ENCODE measurements at regions not wholly inside any gene's neighbourhood (a gene's known extent, or its start where the extent isn't known, plus 50 kb on each side); places are given as distances from the start of the nearest gene placed in this dataset.

DNA sequence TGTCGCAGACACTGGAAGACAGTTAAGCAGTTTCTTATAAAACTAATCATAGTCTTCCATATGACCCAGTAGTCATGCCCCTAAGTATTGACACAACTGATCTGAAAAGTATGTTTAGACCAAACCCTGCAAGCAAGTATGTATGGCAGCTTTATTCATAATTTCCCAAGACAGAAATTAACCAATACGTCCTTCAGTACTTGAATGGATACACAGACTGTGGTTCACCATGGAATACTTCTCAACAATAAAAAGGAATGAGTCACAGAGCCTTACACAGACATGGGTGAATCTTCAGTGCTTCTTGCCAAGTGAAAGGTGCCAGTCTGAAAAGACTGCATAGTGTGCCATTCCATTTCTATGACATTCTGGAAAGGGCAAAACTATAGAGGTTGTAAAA lies 50.2 kb upstream of the AKR1E2 start:
- no peak for DNase-seq

GRCh38 chr10:4772202-4772570 lies 53.8 kb upstream of the AKR1E2 start:
- no peak for DNase-seq

DNA sequence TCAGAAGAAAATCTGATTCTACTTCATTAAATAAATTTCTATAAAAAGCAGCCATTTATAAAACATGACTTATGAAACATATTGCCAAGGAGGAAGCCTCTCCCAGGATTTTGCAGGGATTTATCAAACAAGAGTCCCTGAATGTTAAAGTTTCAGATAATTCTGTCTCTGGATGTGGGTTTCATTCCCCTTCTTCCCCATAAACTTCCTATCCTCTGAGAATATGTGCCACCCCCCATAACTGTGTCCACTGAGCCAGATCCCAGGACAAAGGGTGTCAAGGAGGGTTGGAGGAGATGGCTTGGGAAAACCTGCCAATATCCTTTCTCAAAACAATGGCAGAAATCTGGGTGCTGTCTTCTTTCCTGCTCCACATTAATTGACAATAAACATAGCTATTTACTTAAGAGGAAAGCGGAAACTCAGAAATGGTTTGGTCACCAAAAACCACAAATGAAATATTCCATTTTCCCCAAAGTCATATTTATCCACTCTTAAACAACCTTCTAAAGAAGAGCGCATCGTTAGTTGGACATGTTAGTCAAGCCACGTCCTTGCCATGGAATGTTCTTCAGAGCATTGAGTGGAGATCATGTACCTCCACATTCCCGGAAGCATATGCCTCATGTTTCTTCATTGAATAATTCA lies 54.3 kb upstream of the AKR1E2 start:
- no peak for DNase-seq

- DNase-seq, result no peak
Measured at GRCh38 chr10:4770801-4771553, 55.0 kb upstream of the AKR1E2 start.

- DNase-seq, result no peak
Measured at GRCh38 chr10:4768416-4768815, 57.6 kb upstream of the AKR1E2 start.

- DNase-seq, result no peak
Measured at GRCh38 chr10:4767033-4767814, 58.8 kb upstream of the AKR1E2 start.

DNA sequence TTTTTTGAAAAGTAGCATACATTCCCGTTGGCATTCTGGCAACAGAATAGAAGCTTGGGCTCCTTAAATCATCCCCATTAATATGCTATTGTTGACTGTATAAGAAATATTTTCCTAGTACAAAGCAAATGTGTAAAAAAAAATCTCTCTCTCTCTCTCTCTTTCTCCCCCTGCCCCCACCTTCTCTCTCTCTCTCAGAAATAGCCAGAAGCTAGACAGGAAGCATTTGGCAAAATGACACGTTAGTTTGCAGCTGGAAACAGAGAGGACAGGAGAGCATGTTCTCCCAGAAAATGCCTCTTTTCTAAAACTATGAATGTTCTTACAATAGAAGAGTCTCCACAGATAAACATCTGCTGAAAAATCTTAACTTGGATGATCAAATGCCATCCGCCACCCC lies 59.6 kb upstream of the AKR1E2 start:
- no peak for DNase-seq

DNA sequence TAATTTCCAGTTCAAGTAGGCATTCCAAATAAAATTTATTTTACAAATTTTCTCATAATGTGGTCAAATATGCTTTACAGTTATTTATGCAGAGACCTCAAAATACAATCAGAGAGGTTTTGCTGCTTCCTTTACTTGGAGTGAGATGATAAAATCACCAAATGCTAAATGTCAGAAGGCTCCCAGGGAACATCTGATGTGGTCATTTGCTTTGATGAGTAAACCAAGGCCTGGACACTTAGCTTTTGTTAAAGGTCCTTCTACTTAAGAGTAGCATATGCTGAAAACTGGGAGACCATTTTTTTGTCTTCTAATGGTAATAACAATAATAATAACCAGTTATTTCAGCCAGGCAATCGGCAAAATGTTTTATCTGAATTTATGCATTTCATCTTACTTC lies 60.6 kb upstream of the AKR1E2 start:
- DNase-seq, result no peak

DNA sequence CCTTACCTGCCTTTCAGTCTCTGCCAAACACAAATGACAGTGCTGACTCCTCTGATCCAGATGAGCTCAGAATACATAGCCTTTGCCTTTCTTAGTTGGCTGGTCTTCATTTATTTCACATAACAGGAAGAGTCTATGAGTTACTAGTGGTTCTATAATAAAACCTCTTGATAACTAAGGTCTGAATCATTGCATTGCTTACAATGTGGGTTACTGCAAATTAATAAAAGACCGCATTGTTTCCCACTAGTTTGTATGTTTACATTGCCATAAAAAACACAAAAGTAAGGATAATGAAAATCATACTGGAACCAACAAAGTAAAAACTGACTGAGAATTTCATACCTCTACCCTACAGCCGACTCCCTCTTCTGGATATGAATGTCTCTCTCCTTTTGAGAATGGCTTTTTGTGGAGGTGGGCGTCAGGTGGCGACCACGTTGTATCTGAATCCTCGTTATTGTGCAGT lies 62.0 kb upstream of the AKR1E2 start:
- no peak for DNase-seq

- DNase-seq, result no peak
Measured at GRCh38 chr10:4763513-4763912, 62.5 kb upstream of the AKR1E2 start.

DNA sequence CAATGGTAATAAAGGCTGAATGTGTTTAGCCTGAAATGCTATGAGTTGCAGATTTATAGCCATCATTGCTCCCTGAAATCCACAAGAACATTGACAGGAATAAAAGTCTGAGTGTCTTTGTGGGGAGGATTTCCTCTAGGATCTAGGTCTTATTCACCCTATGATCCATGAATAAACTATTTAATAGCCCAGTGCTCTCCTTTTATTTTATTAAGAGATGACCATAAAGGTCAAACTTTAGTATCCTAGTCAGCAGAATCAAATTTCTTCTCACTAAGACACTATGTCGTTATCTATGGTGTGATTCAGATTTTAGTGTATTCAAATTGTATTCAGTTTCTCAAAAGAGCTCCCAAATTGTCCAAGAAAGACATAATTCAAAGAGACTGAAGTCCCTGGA lies 67.8 kb upstream of the AKR1E2 start:
- DNase-seq, result no peak

- DNase-seq, result no peak
Measured at GRCh38 chr10:4755286-4755989, 70.6 kb upstream of the AKR1E2 start.

- DNase-seq, result no peak
Measured at GRCh38 chr10:4754143-4754542, 71.9 kb upstream of the AKR1E2 start.

- DNase-seq, result no peak
Measured at GRCh38 chr10:4751211-4751610, 74.8 kb upstream of the AKR1E2 start.

GRCh38 chr10:4749271-4749574 lies 76.8 kb upstream of the AKR1E2 start:
- DNase-seq, result no peak

DNA sequence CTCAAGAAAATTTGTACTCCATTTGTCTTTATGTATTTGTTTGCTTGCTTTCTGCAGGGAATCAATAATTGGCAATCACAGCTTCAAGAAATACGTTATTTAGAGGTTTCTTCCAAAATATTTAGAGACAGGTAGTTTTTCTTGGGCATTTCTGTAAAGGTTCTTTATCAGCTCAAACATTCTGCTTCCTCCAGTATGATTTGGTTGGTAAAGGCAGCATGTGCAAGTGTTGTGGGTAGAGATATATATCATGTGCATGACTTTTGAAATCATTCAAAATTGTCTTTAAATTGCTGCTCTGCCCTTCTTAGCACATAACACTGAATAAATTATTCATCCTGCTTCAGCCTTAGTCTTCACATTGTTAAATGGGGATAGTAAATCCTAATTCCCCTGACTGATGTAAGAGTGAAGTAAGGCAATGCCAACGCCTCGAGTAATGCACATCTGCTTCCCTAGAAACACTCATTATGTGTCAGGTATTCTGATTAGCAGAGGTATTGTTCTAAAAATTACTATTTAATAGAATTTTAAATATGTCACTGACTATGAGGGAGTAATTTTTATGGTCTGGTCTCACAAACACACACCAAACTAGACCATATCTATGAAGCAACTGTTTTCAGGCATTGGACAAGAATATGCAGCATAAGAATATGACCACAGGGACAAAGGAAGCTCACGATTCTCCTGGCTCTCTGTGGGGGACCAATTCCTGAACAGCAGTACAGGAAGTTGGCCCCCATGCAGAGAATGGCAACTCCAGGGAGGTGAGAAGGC lies 77.3 kb upstream of the AKR1E2 start:
- no peak for DNase-seq

- DNase-seq, result no peak
Measured at GRCh38 chr10:4742217-4742616, 83.8 kb upstream of the AKR1E2 start.

GRCh38 chr10:4740471-4740870 lies 85.5 kb upstream of the AKR1E2 start:
- DNase-seq, result no peak

DNA sequence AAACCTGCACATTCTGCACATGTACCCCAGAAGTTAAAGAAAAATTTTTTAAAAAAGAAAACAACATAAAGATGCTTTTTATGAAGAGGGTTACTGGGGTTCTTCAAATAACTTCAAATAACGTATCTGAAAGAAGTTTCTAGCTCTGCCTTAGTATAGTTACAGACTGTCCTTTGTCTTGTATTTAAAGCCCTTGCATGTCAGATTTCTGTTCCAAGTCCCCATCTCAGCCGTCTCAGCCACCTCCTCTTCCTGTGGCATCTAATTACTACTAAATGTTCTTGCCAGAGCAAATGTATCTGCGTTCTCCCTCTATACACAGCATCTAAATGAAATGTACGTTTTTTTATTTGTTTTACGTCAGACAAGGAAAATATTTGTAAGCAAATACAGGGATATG lies 89.4 kb upstream of the AKR1E2 start:
- no peak for DNase-seq

GRCh38 chr10:4736183-4736582 lies 89.8 kb upstream of the AKR1E2 start:
- DNase-seq, result no peak

- DNase-seq, result no peak
Measured at GRCh38 chr10:4733843-4734224, 92.2 kb upstream of the AKR1E2 start.

- DNase-seq, result no peak
Measured at GRCh38 chr10:4733150-4733842, 92.7 kb upstream of the AKR1E2 start.

Data from stimulated activated CD8-positive, alpha-beta memory T cell treated with anti-CD3 and anti-CD28 coated beads, Interleukin-4, amount 100 ng/mL, for 48 hours (primary cell).